ENCODE measurements at regions not wholly inside any gene's neighbourhood (a gene's known extent, or its start where the extent isn't known, plus 50 kb on each side); places are given as distances from the start of the nearest gene placed in this dataset.

DNA sequence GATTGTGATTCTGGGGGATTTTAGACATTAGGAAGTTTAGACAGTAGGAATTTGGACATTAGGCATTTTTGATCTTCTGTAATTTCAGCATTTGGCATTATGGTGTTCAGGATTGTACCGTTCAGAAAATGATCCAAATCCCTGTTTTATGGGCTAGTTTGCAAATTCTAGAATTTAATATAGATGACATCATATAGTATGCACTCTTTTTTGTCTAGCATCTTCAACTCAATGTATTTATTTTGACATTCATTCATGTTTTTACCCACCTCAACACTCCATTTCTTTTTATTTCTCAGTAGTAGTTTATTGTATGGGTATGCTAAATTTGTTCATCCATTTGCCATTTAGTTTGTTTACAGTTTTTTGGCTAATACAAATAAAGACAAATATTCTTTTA is 105.3 kb upstream of the ZPLD1 start:
- no peak for TF ChIP-seq CTCF (IDR thresholded peaks at IDR 0.05; ENCODE audit: insufficient read depth, low read length)
- TF ChIP-seq GABPA (IDR thresholded peaks at IDR 0.05; ENCODE audit: low read depth) = no peak
- TF ChIP-seq POLR2AphosphoS5 (IDR thresholded peaks at IDR 0.05; ENCODE audit: low read depth) = no peak
- TF ChIP-seq, protein P1, sequence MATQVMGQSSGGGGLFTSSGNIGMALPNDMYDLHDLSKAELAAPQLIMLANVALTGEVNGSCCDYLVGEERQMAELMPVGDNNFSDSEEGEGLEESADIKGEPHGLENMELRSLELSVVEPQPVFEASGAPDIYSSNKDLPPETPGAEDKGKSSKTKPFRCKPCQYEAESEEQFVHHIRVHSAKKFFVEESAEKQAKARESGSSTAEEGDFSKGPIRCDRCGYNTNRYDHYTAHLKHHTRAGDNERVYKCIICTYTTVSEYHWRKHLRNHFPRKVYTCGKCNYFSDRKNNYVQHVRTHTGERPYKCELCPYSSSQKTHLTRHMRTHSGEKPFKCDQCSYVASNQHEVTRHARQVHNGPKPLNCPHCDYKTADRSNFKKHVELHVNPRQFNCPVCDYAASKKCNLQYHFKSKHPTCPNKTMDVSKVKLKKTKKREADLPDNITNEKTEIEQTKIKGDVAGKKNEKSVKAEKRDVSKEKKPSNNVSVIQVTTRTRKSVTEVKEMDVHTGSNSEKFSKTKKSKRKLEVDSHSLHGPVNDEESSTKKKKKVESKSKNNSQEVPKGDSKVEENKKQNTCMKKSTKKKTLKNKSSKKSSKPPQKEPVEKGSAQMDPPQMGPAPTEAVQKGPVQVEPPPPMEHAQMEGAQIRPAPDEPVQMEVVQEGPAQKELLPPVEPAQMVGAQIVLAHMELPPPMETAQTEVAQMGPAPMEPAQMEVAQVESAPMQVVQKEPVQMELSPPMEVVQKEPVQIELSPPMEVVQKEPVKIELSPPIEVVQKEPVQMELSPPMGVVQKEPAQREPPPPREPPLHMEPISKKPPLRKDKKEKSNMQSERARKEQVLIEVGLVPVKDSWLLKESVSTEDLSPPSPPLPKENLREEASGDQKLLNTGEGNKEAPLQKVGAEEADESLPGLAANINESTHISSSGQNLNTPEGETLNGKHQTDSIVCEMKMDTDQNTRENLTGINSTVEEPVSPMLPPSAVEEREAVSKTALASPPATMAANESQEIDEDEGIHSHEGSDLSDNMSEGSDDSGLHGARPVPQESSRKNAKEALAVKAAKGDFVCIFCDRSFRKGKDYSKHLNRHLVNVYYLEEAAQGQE (IDR thresholded peaks at IDR 0.05; ENCODE audit: insufficient replicate concordance, low read depth) = no peak

Data from HL-60 (cell line).